ENCODE measurements at regions not wholly inside any gene's neighbourhood (a gene's known extent, or its start where the extent isn't known, plus 50 kb on each side); places are given as distances from the start of the nearest gene placed in this dataset.
"Not testable (repeated sequence)": the region's sequence is repeated elsewhere in the genome, so short reads cannot be mapped to it uniquely, and the experiment has no call there.

GRCh38 chr9:97248252-97248651 lies 59.2 kb upstream of the CCDC180 start:
- H3K36me3 ChIP-seq: peaks cover 0 to 33% (median 0%) of the 10 kb centered on the region in 9 donors
- DNase-seq; H3K4me3 ChIP-seq; H3K9me3 ChIP-seq; intact Hi-C loops (cut with DNase I); H3K4me1 ChIP-seq; H3K27ac ChIP-seq; ATAC-seq; H3K27me3 ChIP-seq: not testable (repeated sequence)
- 62 to 65% methylated on average over 2 of the region's 2 CpGs for WGBS, 2 donors

GRCh38 chr9:97243606-97244005 lies 63.9 kb upstream of the CCDC180 start:
- Histone ChIP-seq H3K9me3 (no peaks in the 10 kb centered on the region), H3K36me3 (peaks cover 0 to 15% (median 0%) of the 10 kb centered on the region in 9 donors), H3K27ac (no peak overlapping the region), H3K27me3 (no peaks in the 10 kb centered on the region), H3K4me1 (peaks cover 0 to 12% (median 8%) of the 10 kb centered on the region in 9 donors), H3K4me3 (no peak overlapping the region)
- intact Hi-C loops (cut with DNase I): no loop called here
- ATAC-seq: no peak
- no peak for TF ChIP-seq CTCF (IDR thresholded peaks at IDR 0.05)
- 93 to 97% methylated on average over 4 of the region's 4 CpGs for WGBS, 2 donors
- DNase-seq: no peak

GRCh38 chr9:97241430-97241829 lies 66.0 kb upstream of the CCDC180 start:
- H3K27ac ChIP-seq; H3K9me3 ChIP-seq; H3K4me3 ChIP-seq; ATAC-seq; H3K27me3 ChIP-seq; intact Hi-C loops (cut with DNase I); DNase-seq; H3K36me3 ChIP-seq: not testable (repeated sequence)
- peaks cover 0 to 17% (median 11%) of the 10 kb centered on the region in 9 donors for H3K4me1 ChIP-seq
- 97% methylated on average over 5 of the region's 5 CpGs for WGBS, 2 donors

- ATAC-seq (peak; percentile 99 to 100 (median 99)), DNase-seq (peak; percentile 82 to 84)
- no peaks in the 10 kb centered on the region for H3K9me3 ChIP-seq
- peak overlapping the region; percentile 41 to 84 (median 66) for H3K4me3 ChIP-seq
- 2 to 3% methylated on average over 58 of the region's 58 CpGs for WGBS, 2 donors
- intact Hi-C loops (cut with DNase I): loop anchor here in 3 of 10 donors (1.0 to 10.0 kb wide), 2 partner anchors 383 to 384 kb away; partner anchors contain the start of gene ZNF782 (in 3 of the 3)
- H3K27ac ChIP-seq: peak overlapping the region; percentile 2 to 89 (median 78)
- H3K4me1 ChIP-seq: peaks cover 0 to 17% (median 11%) of the 10 kb centered on the region in 9 donors
- no peaks in the 10 kb centered on the region for H3K27me3 ChIP-seq
- TF ChIP-seq CTCF (IDR thresholded peaks at IDR 0.05): no peak
- H3K36me3 ChIP-seq: no peaks in the 10 kb centered on the region
Observed at GRCh38 chr9:97237951-97238889, 69.2 kb upstream of the CCDC180 start.

- WGBS, 2 donors: 65 to 77% methylated on average over 23 of the region's 23 CpGs
- TF ChIP-seq CTCF (IDR thresholded peaks at IDR 0.05): no peak
- peaks cover 0 to 17% (median 11%) of the 10 kb centered on the region in 9 donors for H3K4me1 ChIP-seq
- intact Hi-C loops (cut with DNase I): loop anchor here in 2 of 10 donors (10.0 kb wide), 1 partner anchor 383 kb away; the partner anchor contains the start of gene ZNF782 (in 2 of the 2)
- DNase-seq (peak in 1 of 2 donors; percentile 13), ATAC-seq (no peak)
- peaks cover 0 to 5% (median 0%) of the 10 kb centered on the region in 11 donors for H3K9me3 ChIP-seq
- H3K36me3 ChIP-seq: no peaks in the 10 kb centered on the region
- peak overlapping the region; percentile 41 to 84 (median 66) for H3K4me3 ChIP-seq
- no peaks in the 10 kb centered on the region for H3K27me3 ChIP-seq
- H3K27ac ChIP-seq: peak overlapping the region in 5 of 10 donors; percentile 59 to 89 (median 84)
Observed at GRCh38 chr9:97237311-97237786, 70.1 kb upstream of the CCDC180 start.

GRCh38 chr9:97233009-97233400 lies 74.5 kb upstream of the CCDC180 start:
- H3K27ac ChIP-seq, H3K4me1 ChIP-seq, H3K4me3 ChIP-seq, H3K36me3 ChIP-seq, DNase-seq, H3K9me3 ChIP-seq, ATAC-seq: not testable (repeated sequence)
- peaks cover 0 to 12% (median 0%) of the 10 kb centered on the region in 7 donors for H3K27me3 ChIP-seq
- WGBS, 2 donors: 98 to 100% methylated on average over 2 of the region's 2 CpGs
- intact Hi-C loops (cut with DNase I): loop anchor here in 2 of 10 donors (10.0 kb wide), 1 partner anchor 378 kb away; the partner anchor contains the start of gene ZNF782 (in 2 of the 2)

- not testable (repeated sequence) for DNase-seq, ATAC-seq, H3K9me3 ChIP-seq, H3K36me3 ChIP-seq, H3K27ac ChIP-seq, H3K4me3 ChIP-seq, H3K4me1 ChIP-seq
- intact Hi-C loops (cut with DNase I): loop anchor here in 2 of 10 donors (10.0 kb wide), 1 partner anchor 378 kb away; the partner anchor contains the start of gene ZNF782 (in 2 of the 2)
- 69 to 78% methylated on average over 13 of the region's 13 CpGs for WGBS, 2 donors
- peaks cover 0 to 12% (median 2%) of the 10 kb centered on the region in 7 donors for H3K27me3 ChIP-seq
Observed at GRCh38 chr9:97232060-97233008, 75.1 kb upstream of the CCDC180 start.

All from heart right ventricle (tissue), 16 donors.